B cell (primary cell): ENCODE measurements at regions not wholly inside any gene's neighbourhood (a gene's known extent, or its start where the extent isn't known, plus 50 kb on each side); places are given as distances from the start of the nearest gene placed in this dataset.

Experiments
- ATAC-seq: fragments of 200-7000 bp; cut with Tn5 transposase; one replicate; pipeline ENCODE4 v1.10.0; 2021; ENCODE audit warnings: low read depth, mild to moderate bottlenecking, moderate number of reproducible peaks, moderate library complexity
- CTCF ChIA-PET: fragments of 350-600 bp; sonication (Branson Sonifier 250); formaldehyde crosslinking; loops from one replicate; lab custom pipeline; 2021; ENCODE audit warnings: antibody characterized with exemption, inconsistent platforms; lab: Charles Lee
- POLR2A ChIA-PET: fragments of 350-600 bp; sonication (Branson Sonifier 250); formaldehyde crosslinking; loops from one replicate; lab custom pipeline; 2021; ENCODE audit warnings: antibody characterized with exemption; lab: Charles Lee
- DNase-seq: peaks from one replicate; pipeline ENCODE4 v3.0.0; 2013
- H2AFZ ChIP-seq: 2 replicates; pipeline ENCODE4 v1.6.1; 2012; ENCODE audit warnings: mild to moderate bottlenecking, low read depth, low read length; ENCODE audit not compliant: insufficient read depth, poor library complexity, severe bottlenecking
- H3K27ac ChIP-seq, 2 donors: 1 replicate in 1 of 2; 2 replicates in 1 of 2; pipeline ENCODE4 v1.5.1; 2012 to 2013; ENCODE audit warnings: low read length in 2 of 2, mild to moderate bottlenecking in 2 of 2, moderate library complexity in 1 of 2
- H3K27me3 ChIP-seq, 4 experiments: fragments of 200-600 bp in 1 of 4; sonication (generic) in 1 of 4; replicated peaks in 1 of 4; 1 replicate in 2 of 4; 2 replicates in 2 of 4; pipeline versions ENCODE4 v1.6.1 to v1.7.0; 2013 to 2016; ENCODE audit warnings: low read length in 3 of 4, mild to moderate bottlenecking in 2 of 4, mixed read lengths in 1 of 4, moderate library complexity in 1 of 4; ENCODE audit not compliant: insufficient read depth in 4 of 4, control insufficient read depth in 3 of 4; ENCODE audit errors: control extremely low read depth in 1 of 4
- H3K36me3 ChIP-seq, 2 experiments: replicated peaks in 1 of 2; 1 replicate in 1 of 2; 2 replicates in 1 of 2; pipeline versions ENCODE4 v1.6.1 to v1.7.1; 2013; ENCODE audit warnings: low read length in 1 of 2; ENCODE audit not compliant: insufficient read depth in 2 of 2, control insufficient read depth in 1 of 2; ENCODE audit errors: control extremely low read depth in 1 of 2, extremely low read depth in 1 of 2
- H3K4me1 ChIP-seq, 2 donors: fragments of 200-600 bp in 1 of 2; sonication (generic) in 1 of 2; 1 replicate in 1 of 2; 2 replicates in 1 of 2; pipeline versions ENCODE4 v1.5.1 to v1.6.1; 2013 to 2017; ENCODE audit warnings: low read length in 2 of 2; ENCODE audit not compliant: control insufficient read depth in 2 of 2, insufficient read depth in 2 of 2
- H3K4me2 ChIP-seq: replicated peaks from 2 replicates; pipeline ENCODE3; 2012; ENCODE audit warnings: mild to moderate bottlenecking, low read depth, low read length; ENCODE audit not compliant: poor library complexity, severe bottlenecking
- H3K4me3 ChIP-seq, 5 experiments: fragments of 200-600 bp in 1 of 5; sonication (generic) in 1 of 5; 1 replicate in 3 of 5; 2 replicates in 2 of 5; pipeline versions ENCODE4 v1.5.1 to v1.7.0; 2011 to 2016; ENCODE audit warnings: low read length in 4 of 5, mild to moderate bottlenecking in 4 of 5, low read depth in 2 of 5, control low read depth in 1 of 5, moderate library complexity in 1 of 5; ENCODE audit not compliant: insufficient read depth in 1 of 5; ENCODE audit errors: control extremely low read depth in 1 of 5, extremely low read depth in 1 of 5
- H3K79me2 ChIP-seq: fragments of 200-600 bp; sonication (generic); one replicate; pipeline ENCODE4 v1.6.0; 2016; ENCODE audit warnings: low read length; ENCODE audit not compliant: control insufficient read depth, insufficient read depth
- H3K9ac ChIP-seq: fragments of 200-600 bp; sonication (generic); 2 replicates; pipeline ENCODE4 v1.6.1; 2017; ENCODE audit warnings: mild to moderate bottlenecking, low read length, moderate library complexity
- H3K9me3 ChIP-seq, 3 donors: one replicate each; pipeline versions ENCODE4 v1.6.1 to v1.7.1; 2013; ENCODE audit warnings: low read length in 2 of 3; ENCODE audit not compliant: control insufficient read depth in 2 of 3, insufficient read depth in 1 of 3; ENCODE audit errors: control extremely low read depth in 1 of 3
- H4K20me1 ChIP-seq: 2 replicates; pipeline ENCODE4 v1.6.0; 2012; ENCODE audit warnings: mild to moderate bottlenecking, low read length; ENCODE audit not compliant: insufficient read depth, control insufficient read depth, poor library complexity, severe bottlenecking
- H3K27ac Mint-ChIP-seq: one replicate; pipeline ENCODE4 v1.8.0; 2021; ENCODE audit warnings: mixed read lengths
- H3K27me3 Mint-ChIP-seq: one replicate; pipeline ENCODE4 v1.8.0; 2021; ENCODE audit warnings: mixed read lengths
- H3K4me1 Mint-ChIP-seq: one replicate; pipeline ENCODE4 v1.8.0; 2021; ENCODE audit warnings: mixed read lengths
- H3K4me3 Mint-ChIP-seq: one replicate; pipeline ENCODE4 v1.8.0; 2021; ENCODE audit warnings: mixed read lengths
- H3K9me3 Mint-ChIP-seq: one replicate; pipeline ENCODE4 v1.8.0; 2022; ENCODE audit warnings: mixed read lengths; ENCODE audit not compliant: insufficient read depth
- EZH2 ChIP-seq: IDR thresholded peaks from 2 replicates; pipeline ENCODE4 v1.6.1; 2012; ENCODE audit warnings: borderline replicate concordance, low read depth, mild to moderate bottlenecking, moderate library complexity, low read length; ENCODE audit not compliant: insufficient read depth, poor library complexity, severe bottlenecking
- WGBS: methylation state at CpG from one replicate; pipeline ENCODE4 v1.1.5; 2013; ENCODE audit warnings: missing lambda C conversion rate; ENCODE audit not compliant: insufficient coverage; 5-methylcytosine and 5-hydroxymethylcytosine counted together
- intact Hi-C: fragments of 100-400 bp; cut with micrococcal nuclease; formaldehyde crosslinking; loops from one replicate; pipeline ENCODE4 v1.10.0; 2022
- TF ChIP-seq, protein P1 (sequence below): fragments of 200-600 bp; IDR thresholded peaks from one replicate; pipeline ENCODE4 v1.8.0; 2022; ENCODE audit warnings: antibody characterized with exemption, mild to moderate bottlenecking

DNA sequence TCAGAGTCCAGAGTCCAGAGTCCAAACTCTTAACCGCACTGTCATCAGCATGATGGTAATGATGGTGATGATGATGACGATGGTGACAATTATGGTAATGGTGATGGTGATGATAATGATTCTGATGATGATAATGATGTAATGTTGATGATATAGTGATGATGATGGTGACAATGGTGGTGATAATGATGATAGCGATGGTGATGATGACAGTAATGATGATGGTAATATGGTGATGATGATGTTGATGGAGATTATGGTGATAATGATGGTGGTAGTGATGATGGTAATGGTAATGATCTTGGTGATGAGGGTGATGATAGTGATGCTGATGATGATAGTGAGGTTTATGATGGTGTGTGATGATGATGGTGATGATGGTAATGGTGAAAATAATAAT, 367.8 kb upstream of the CDH4 start:
- Histone ChIP-seq H4K20me1 (no peaks in the 10 kb centered on the region), H3K4me1 (no peaks in the 10 kb centered on the region), H2AFZ (no peak overlapping the region), H3K27ac (no peak overlapping the region), H3K4me2 (no peak overlapping the region), H3K36me3 (no peaks in the 10 kb centered on the region), H3K79me2 (no peaks in the 10 kb centered on the region), H3K27me3 (no peaks in the 10 kb centered on the region), H3K4me3 (no peak overlapping the region), H3K9ac (no peak overlapping the region), H3K9me3 (peaks cover 0 to under 1% (median 0%) of the 10 kb centered on the region in 3 donors)
- intact Hi-C loops: no loop called here
- no peak for TF ChIP-seq EZH2
- TF ChIP-seq, protein P1, sequence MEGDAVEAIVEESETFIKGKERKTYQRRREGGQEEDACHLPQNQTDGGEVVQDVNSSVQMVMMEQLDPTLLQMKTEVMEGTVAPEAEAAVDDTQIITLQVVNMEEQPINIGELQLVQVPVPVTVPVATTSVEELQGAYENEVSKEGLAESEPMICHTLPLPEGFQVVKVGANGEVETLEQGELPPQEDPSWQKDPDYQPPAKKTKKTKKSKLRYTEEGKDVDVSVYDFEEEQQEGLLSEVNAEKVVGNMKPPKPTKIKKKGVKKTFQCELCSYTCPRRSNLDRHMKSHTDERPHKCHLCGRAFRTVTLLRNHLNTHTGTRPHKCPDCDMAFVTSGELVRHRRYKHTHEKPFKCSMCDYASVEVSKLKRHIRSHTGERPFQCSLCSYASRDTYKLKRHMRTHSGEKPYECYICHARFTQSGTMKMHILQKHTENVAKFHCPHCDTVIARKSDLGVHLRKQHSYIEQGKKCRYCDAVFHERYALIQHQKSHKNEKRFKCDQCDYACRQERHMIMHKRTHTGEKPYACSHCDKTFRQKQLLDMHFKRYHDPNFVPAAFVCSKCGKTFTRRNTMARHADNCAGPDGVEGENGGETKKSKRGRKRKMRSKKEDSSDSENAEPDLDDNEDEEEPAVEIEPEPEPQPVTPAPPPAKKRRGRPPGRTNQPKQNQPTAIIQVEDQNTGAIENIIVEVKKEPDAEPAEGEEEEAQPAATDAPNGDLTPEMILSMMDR: no peak
- DNase-seq (no peak), ATAC-seq (no peak)
- H3K4me1 Mint-ChIP-seq: no peaks in the 10 kb centered on the region
- H3K9me3 Mint-ChIP-seq: no peaks in the 10 kb centered on the region
- ChIA-PET POLR2A (no interaction called here), CTCF (no interaction called here)
- 100% methylated on average over 3 of the region's 3 CpGs for WGBS
- no peak overlapping the region for H3K4me3 Mint-ChIP-seq
- H3K27ac Mint-ChIP-seq: no peak overlapping the region
- H3K27me3 Mint-ChIP-seq: no peaks in the 10 kb centered on the region

DNA sequence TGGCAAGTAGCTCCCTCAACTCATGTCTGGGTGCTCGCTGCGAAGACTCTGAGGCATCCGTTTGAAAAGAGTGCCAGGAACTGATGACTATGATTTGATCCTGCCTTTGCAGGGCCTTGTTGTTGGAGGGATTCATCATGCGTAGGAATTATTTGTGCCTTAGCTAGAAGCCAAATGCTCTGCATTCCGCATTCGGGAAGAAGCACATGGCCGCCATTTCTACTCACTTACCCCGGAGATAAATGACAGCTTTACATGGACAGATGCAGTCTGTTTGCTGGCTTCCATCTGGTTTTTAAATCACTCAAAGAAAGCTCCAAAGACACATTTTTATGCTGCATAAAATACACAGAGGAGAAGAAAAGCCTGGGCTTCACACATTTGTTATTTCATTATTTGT, 363.3 kb upstream of the CDH4 start:
- DNase-seq (no peak), ATAC-seq (no peak)
- H4K20me1 ChIP-seq: no peaks in the 10 kb centered on the region
- no peaks in the 10 kb centered on the region for H3K4me1 ChIP-seq
- H3K27me3 ChIP-seq: no peaks in the 10 kb centered on the region
- no peak overlapping the region for H3K4me3 ChIP-seq
- POLR2A ChIA-PET: no interaction called here
- Mint-ChIP-seq H3K4me3 (no peak overlapping the region), H3K27ac (no peak overlapping the region), H3K27me3 (no peaks in the 10 kb centered on the region), H3K9me3 (peaks cover 4% of the 10 kb centered on the region), H3K4me1 (no peaks in the 10 kb centered on the region)
- CTCF ChIA-PET: no interaction called here
- peaks cover 0 to 10% (median 0%) of the 10 kb centered on the region in 3 donors for H3K9me3 ChIP-seq
- no peak overlapping the region for H3K4me2 ChIP-seq
- no peak overlapping the region for H2AFZ ChIP-seq
- 98% methylated on average over 8 of the region's 8 CpGs for WGBS
- no peaks in the 10 kb centered on the region for H3K79me2 ChIP-seq
- intact Hi-C loops: no loop called here
- H3K36me3 ChIP-seq: no peaks in the 10 kb centered on the region
- TF ChIP-seq, protein P1: no peak
- TF ChIP-seq EZH2: no peak
- no peak overlapping the region for H3K27ac ChIP-seq
- no peak overlapping the region for H3K9ac ChIP-seq
